Heart right ventricle (tissue), 16 donors: ENCODE measurements at regions not wholly inside any gene's neighbourhood (a gene's known extent, or its start where the extent isn't known, plus 50 kb on each side); places are given as distances from the start of the nearest gene placed in this dataset.
"Not testable (repeated sequence)": the region's sequence is repeated elsewhere in the genome, so short reads cannot be mapped to it uniquely, and the experiment has no call there.

Experiments used
- ATAC-seq, 8 donors: fragments of 200-7000 bp; cut with Tn5 transposase; one replicate each; pipeline ENCODE4 v1.9.1; 2020; ENCODE audit warnings: mild to moderate bottlenecking in 8 of 8, moderate library complexity in 8 of 8, moderate number of reproducible peaks in 1 of 8
- DNase-seq, 2 donors: peaks; one replicate each; pipeline ENCODE4 v3.0.0-alpha.2; 2020
- H3K27ac ChIP-seq, 10 donors: fragments of 200-600 bp; sonication (generic) in 2 of 10; one replicate each; pipeline versions ENCODE4 v1.5.0 to v1.8.0; 2020 to 2022; ENCODE audit warnings: mild to moderate bottlenecking in 3 of 10
- H3K27me3 ChIP-seq, 7 donors: fragments of 200-600 bp; one replicate each; pipeline ENCODE4 v1.8.0; 2021 to 2022; ENCODE audit warnings: mild to moderate bottlenecking in 2 of 7
- H3K36me3 ChIP-seq, 9 donors: fragments of 200-600 bp; sonication (generic) in 1 of 9; one replicate each; pipeline versions ENCODE4 v1.5.0 to v1.8.0; 2020 to 2022; ENCODE audit warnings: mild to moderate bottlenecking in 2 of 9
- H3K4me1 ChIP-seq, 9 donors: fragments of 200-600 bp; sonication (generic) in 1 of 9; one replicate each; pipeline versions ENCODE4 v1.5.0 to v1.8.0; 2020 to 2022; ENCODE audit warnings: mild to moderate bottlenecking in 4 of 9
- H3K4me3 ChIP-seq, 10 donors: fragments of 200-600 bp; sonication (generic) in 2 of 10; one replicate each; pipeline versions ENCODE4 v1.5.0 to v1.8.0; 2020 to 2022; ENCODE audit warnings: mild to moderate bottlenecking in 7 of 10, moderate library complexity in 2 of 10
- H3K9me3 ChIP-seq, 11 donors: fragments of 200-600 bp in 10 of 11; sonication (generic) in 2 of 11; one replicate each; pipeline versions ENCODE4 v1.5.0 to v1.8.0; 2013 to 2022; ENCODE audit warnings: mild to moderate bottlenecking in 2 of 11, control low read depth in 1 of 11, moderate library complexity in 1 of 11
- WGBS, 2 donors: extraction: QIAGEN DNeasy Blood & Tissue Kit; methylation state at CpG; one replicate each; pipeline ENCODE4 v1.1.7; 2013; ENCODE audit warnings: inconsistent platforms in 1 of 2; 5-methylcytosine and 5-hydroxymethylcytosine counted together
- intact Hi-C, 10 donors: fragments of 100-400 bp; cut with DNase I; formaldehyde crosslinking; loops; one replicate each; pipeline versions ENCODE4 v1.11.1 to v1.14.2; 2022
- TF ChIP-seq, protein P1 (sequence below), 9 donors: fragments of 200-600 bp; sonication (generic) in 2 of 9; IDR thresholded peaks; one replicate each; pipeline versions ENCODE4 v1.5.0 to v1.8.0; 2021 to 2022; ENCODE audit warnings: antibody characterized with exemption in 9 of 9, mild to moderate bottlenecking in 5 of 9, moderate library complexity in 1 of 9
- donor health status: Arrhythmogenic right ventricular cardiomyopathy.
- donor health status: ischemic (EF 13 %, LVEDD 7.1; RV severe dilation, severe dysfunction).
- donor health status: healthy with polysubstance abuse.
- donor health status: DM: no; HTN: yes; CAD: no.
- donor health status: DM: no; HTN: no; CAD: no.
- donor health status: ischemic (EF 25% LVEDD 6.9; RV normal size, moderate dysfunction).
- donor health status: ischemic (EF 25% LVEDD 5.7; RV mildly dilated, moderate dysfunction).
- donor health status: healthy.
- donor health status: DM: yes; HTN: yes; CAD: no.
- donor health status: Ischemic cardiomyopathy.
- donor health status: ischemic (EF 35%, LVEDD 5.7; RV mildly dilated, moderate dysfunction).
- donor health status: nonischemic (EF 11% LVEDD 7.7; RV severe dilation, severe dysfunction).
- donor health status: DM: yes; HTN: yes; CAD: no.
- donor health status: PGD.
- donor health status: ischemic (EF 29% LVEDD 5.4; RV normal size, mild dysfunction).
- donor health status: nonischemic (EF 23%, LVEDD 6.1; RV moderate dilation, normal function).

DNA sequence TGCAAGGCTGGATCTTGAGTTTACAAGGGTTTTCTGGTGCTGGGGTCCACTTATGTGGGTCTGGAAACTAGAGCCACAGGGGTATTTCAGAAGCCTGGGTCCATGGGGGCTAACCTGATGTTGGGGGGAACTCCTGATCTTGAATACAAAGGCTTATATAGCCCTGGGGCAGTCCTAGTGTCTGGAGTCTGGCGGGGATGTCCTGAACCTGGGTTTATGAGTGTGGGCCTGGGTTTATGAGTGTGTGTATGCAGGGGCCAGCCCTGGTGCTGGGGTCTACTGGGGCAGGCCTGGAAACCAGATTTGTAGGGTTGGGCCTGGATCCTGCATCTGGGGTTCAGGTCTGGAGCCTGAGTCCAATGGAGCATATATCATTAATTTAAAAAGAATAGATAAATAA is 146.5 kb upstream of the C1GALT1 start:
- 83 to 88% methylated on average over 1 of the region's 1 CpG for WGBS, 2 donors
- H3K27me3 ChIP-seq = peaks cover 0 to 5% (median 0%) of the 10 kb centered on the region in 7 donors
- no peak for ATAC-seq
- no peaks in the 10 kb centered on the region for H3K9me3 ChIP-seq
- no peaks in the 10 kb centered on the region for H3K36me3 ChIP-seq
- H3K4me1 ChIP-seq = no peaks in the 10 kb centered on the region
- TF ChIP-seq, protein P1, sequence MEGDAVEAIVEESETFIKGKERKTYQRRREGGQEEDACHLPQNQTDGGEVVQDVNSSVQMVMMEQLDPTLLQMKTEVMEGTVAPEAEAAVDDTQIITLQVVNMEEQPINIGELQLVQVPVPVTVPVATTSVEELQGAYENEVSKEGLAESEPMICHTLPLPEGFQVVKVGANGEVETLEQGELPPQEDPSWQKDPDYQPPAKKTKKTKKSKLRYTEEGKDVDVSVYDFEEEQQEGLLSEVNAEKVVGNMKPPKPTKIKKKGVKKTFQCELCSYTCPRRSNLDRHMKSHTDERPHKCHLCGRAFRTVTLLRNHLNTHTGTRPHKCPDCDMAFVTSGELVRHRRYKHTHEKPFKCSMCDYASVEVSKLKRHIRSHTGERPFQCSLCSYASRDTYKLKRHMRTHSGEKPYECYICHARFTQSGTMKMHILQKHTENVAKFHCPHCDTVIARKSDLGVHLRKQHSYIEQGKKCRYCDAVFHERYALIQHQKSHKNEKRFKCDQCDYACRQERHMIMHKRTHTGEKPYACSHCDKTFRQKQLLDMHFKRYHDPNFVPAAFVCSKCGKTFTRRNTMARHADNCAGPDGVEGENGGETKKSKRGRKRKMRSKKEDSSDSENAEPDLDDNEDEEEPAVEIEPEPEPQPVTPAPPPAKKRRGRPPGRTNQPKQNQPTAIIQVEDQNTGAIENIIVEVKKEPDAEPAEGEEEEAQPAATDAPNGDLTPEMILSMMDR (IDR thresholded peaks at IDR 0.05) = no peak
- intact Hi-C loops = no loop called here
- H3K4me3 ChIP-seq = no peak overlapping the region
- DNase-seq = no peak
- H3K27ac ChIP-seq = no peak overlapping the region

DNA sequence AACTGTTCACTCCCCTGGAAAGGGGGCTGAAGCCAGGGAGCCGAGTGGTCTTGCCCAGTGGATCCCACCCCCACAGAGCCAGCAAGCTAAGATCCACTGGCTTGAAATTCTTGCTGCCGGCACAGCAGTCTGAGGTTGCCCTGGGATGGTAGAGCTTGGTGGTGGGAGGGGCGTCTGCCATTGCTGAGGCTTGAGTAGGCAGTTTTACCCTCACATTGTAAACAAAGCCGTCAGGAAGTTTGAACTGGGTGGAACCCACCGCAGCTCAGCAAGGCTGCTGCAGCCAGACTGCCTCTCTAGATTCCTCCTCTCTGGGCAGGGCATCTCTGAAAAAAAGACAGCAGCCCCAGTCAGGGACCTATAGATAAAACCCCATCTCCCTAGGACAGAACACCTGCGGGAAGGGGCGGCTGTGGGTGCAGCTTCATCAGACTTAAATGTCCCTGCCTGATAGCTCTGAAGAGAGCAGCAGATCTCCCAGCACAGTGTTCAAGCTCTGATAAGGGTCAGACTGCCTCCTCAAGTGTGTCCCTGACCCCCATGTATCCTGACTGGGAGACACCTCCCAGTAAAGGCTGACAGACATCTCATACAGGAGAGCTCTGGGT is 140.0 kb upstream of the C1GALT1 start:
- H3K27ac ChIP-seq, intact Hi-C loops, H3K4me1 ChIP-seq, H3K36me3 ChIP-seq, H3K27me3 ChIP-seq, H3K4me3 ChIP-seq, DNase-seq, H3K9me3 ChIP-seq, ATAC-seq: not testable (repeated sequence)
- WGBS, 2 donors = 72 to 78% methylated on average over 7 of the region's 7 CpGs

GRCh38 chr7:7044806-7045205 is 137.5 kb upstream of the C1GALT1 start:
- intact Hi-C loops = no loop called here
- Histone ChIP-seq H3K4me1 (no peaks in the 10 kb centered on the region), H3K4me3 (no peak overlapping the region), H3K27ac (no peak overlapping the region), H3K36me3 (no peaks in the 10 kb centered on the region), H3K9me3 (peaks cover 0 to 9% (median 0%) of the 10 kb centered on the region in 11 donors), H3K27me3 (no peaks in the 10 kb centered on the region)
- ATAC-seq (no peak), DNase-seq (no peak)
- TF ChIP-seq, protein P1 (IDR thresholded peaks at IDR 0.05) = no peak
- WGBS, 2 donors = 39 to 66% methylated on average over 2 of the region's 2 CpGs

DNA sequence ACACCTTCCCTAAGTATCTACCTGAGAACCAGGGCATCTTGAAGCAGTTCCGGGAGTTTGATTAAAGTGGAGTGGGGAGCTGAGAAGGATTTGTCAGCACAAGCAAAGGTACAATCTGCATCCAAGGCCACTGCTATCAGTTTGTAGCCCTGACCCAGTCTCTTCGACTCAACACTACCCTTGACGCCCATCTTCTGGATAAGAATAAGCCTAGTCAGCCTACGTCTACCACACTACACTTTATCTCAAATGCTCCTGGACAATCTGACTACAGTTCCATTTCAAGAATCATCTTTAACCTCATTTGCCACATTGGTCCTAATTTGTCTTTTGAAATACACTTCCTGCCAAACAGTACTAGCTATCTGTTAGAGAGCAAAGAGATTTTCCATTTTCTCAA is 134.1 kb upstream of the C1GALT1 start:
- Histone ChIP-seq H3K9me3 (peaks cover 0 to 9% (median 0%) of the 10 kb centered on the region in 11 donors), H3K4me1 (no peaks in the 10 kb centered on the region), H3K27ac (no peak overlapping the region), H3K4me3 (no peak overlapping the region), H3K36me3 (no peaks in the 10 kb centered on the region), H3K27me3 (peaks cover 0 to 4% (median 0%) of the 10 kb centered on the region in 7 donors)
- ATAC-seq (no peak), DNase-seq (no peak)
- intact Hi-C loops = no loop called here
- TF ChIP-seq, protein P1 (IDR thresholded peaks at IDR 0.05) = no peak
- 75 to 82% methylated on average over 4 of the region's 4 CpGs for WGBS, 2 donors

DNA sequence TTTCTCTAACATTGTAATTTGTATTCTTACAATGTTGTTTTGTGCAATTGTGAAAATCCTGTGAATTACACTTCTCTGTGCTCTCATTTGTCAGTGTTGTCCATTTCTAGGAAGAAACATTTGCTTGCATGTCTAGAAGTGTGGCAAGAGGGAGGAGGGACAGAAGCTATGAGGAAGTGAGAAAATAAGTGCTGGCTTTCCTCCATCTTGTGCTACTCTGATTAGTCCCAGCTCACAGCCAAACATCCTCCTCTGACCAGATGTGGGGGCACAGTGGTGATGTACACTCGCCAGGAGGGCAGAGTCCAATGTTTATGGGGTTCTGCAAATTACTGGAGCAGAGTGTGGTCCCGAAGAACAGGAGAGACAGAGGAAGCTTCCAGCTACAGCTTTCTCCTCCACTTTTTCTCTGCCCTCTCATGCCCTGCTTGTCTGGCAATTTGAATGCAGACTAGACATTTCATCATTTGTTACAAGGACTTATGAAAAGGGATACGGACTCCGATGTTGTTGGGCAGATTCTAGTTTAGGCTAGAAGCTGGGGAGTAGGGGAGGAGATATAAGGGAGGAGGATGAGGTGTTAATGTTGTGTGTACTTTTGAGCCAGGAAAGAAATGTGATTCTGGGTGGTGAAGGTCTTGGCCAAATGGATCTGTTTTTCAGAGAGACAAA is 131.0 kb upstream of the C1GALT1 start:
- WGBS, 2 donors = 65 to 73% methylated on average over 4 of the region's 4 CpGs
- DNase-seq (no peak), ATAC-seq (peak in 4 of 8 donors; percentile 42 to 67 (median 52))
- no peaks in the 10 kb centered on the region for H3K4me1 ChIP-seq
- H3K36me3 ChIP-seq = no peaks in the 10 kb centered on the region
- H3K4me3 ChIP-seq = no peak overlapping the region
- H3K27me3 ChIP-seq = peaks cover 0 to 4% (median 0%) of the 10 kb centered on the region in 7 donors
- TF ChIP-seq, protein P1 (IDR thresholded peaks at IDR 0.05) = no peak
- H3K9me3 ChIP-seq = no peaks in the 10 kb centered on the region
- intact Hi-C loops = no loop called here
- no peak overlapping the region for H3K27ac ChIP-seq
